NCI-H446 (cell line): ENCODE measurements at regions not wholly inside any gene's neighbourhood (a gene's known extent, or its start where the extent isn't known, plus 50 kb on each side); places are given as distances from the start of the nearest gene placed in this dataset.
A peak's percentile ranks its signal among the peaks of the same experiment; 100 is the strongest.

Experiments used
- DNase-seq, 2 experiments: peaks; one replicate each; lab custom pipeline; 2025; lab: John Stamatoyannopoulos, UW

DNA sequence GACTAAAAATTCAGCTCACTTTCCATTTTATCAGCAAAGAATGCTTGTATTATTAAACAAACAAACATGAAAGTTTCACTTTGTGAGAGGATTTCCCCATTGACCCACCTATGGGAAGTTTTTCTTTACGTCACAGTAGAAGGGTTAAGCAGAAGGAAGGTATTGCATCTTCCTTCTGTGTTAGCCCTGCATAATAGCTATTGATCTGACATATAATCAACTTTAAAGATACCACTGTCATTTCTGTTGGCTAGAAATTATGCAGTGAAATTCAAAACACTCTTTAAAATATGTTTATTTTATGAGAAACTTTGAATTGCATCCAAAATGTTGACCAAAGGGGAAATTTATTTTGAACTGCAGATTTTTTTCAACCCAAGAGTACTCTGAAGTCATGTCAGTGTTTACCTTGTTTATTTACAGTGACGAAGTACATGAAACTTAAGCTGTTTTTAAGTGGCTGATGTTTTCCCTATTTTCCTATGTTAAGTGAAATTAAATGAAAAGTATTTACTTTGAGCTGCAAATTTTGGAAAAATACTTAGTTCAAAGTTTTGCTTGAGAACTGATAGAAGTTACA lies 566.4 kb downstream of the ZEB2 start:
- DNase-seq: no peak

DNA sequence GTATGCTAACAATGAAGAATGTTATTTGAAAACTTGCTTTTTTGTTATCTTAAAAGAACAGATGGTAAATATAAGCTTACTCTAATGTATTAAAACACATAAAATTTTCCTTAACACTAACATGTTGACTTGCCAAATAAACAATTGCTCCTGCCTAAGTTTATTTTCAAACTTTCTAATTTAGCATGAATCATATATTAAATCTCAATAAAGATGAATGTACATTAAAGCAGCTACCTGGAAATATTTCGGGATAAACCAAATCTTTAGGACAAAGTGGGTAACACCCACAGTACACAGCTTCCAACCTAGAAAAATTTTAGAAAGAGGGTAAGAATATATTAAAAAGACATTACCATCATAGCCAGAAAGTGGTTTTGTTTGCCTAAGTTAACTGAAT lies 567.4 kb downstream of the ZEB2 start:
- DNase-seq: no peak

DNA sequence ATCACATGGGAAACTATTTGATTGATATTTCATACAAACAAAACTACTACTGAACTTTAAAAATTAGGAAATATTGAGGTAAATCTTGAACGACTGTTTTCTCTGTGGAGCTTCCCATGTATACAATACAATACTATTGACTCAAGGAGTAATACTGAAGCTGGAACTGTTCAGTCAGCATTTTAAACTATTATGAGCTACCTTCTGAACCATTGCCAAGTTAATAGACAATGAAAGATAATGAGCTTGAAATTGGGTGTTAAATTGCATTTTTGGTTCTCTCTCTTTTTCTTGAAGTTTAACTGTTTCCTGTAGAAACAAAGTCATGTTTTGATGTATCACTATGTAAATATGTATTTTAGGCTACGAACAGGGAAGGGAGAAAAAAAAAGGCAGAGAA lies 569.2 kb downstream of the ZEB2 start:
- peak in 1 of 2 experiments; percentile 36 for DNase-seq

DNA sequence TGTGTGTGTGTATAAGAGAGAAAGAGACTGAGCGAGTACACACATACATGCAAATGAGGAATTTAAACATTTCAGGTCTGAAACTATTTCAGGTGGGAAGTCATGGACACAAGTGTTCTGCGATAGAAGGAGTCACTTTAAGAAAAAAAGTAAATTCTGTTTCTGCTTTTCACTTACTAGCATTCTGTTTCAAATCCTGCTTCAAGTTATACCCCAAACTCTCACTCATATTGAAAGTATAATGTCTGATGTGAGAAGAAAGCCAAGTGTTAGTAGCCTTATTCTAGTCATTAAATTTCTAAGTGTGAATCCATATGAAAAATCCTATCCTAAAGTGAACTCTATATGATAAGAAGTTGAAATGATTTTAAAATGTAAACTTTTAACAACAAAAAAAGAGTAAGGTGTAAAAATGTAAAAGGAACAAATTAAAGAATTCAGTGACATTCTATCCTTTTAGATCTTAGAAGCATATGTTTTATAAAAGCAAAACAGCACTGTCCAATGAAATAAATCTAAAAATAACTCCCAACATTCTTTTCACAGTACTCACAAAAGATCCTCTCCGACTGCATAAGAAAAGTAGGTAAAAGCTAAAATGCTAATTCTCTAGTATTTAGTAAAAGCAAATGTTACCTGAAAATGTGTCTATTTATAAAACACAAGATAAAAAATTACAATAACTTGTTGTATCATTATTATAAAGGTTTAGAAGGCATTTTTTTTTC lies 570.6 kb downstream of the ZEB2 start:
- no peak for DNase-seq

DNA sequence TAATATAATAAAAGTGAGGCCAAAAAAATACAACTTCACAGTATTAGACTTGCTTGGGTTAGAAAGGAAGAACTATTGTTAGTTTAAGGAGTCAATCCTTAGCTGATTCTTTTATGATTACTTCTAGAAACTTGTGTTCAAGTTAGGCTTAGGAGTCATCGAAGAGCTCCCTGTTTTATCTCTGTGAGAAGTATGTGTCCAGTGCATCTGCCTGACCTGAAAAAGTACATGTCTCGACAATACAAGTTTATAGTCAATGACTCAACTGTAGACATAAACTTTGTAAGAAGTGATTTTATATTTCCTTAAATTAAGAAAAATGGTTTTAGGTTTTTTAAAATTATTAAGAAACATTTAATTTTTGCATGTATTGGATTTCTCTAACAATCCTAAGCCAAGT lies 571.2 kb downstream of the ZEB2 start:
- no peak for DNase-seq

DNA sequence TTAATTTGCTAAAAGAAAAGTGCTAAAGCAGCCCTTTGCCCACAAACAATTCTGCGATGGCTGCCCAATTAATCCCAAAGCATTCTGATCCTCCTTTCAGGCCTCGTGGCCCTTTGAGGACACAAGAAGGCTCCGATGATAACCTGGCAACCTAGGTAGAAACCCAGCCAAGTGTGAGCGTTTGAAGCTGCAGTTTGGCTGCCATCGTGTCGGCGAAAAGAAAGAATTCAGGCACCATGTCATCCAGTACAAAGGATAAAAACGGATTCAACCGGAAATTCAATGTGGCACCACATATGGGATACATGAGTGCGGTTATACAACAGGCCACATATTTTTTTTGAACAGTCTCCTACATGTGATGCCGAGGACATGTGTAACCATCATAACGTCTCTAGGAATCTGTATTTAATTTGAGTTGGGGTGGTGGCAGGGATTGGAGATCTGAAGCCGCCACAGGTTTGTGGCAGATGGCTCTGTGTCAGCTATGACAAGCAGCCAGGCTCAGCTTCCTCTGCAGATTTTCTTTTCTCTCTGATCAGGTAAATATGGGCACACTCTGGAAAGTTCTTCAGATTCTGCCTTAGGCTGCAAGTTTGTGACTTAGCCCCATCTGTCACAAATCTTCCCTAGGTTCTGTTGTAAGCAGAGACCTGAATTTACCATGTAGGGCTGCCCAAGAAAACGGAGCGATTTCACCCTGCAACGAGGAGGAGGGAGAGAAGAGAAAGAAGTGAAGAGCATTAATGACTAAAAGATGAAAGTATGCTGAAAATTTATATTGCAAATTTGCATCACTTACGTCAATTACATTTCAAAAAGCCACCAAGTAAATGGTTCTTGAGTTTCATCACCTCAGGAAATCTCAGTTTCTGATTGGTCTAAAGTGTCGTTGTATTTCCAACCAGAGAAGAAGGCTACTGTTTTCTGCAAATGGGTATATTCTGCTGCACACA lies 573.2 kb downstream of the ZEB2 start:
- peak in 1 of 2 experiments; percentile 53 for DNase-seq

DNA sequence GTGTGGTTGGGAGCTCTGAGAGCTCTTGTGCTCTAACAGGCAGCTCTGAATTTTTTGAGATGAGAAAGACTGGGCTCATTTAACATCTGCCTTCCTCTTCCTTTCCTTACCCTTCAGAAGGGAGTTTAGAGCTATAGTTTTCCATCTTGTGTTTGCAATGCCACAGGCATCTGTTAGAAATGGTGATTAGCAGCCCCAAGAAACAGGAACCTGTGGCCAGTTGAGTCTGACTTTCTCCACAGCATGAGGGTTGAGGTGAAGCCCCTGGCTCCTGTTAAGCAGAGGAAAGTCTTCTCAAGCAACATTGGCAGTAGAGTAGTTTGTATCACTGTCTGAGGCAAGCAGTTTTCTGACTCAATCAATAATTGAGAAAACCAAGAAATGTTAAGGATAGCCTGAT lies 577.4 kb downstream of the ZEB2 start:
- DNase-seq: no peak

DNA sequence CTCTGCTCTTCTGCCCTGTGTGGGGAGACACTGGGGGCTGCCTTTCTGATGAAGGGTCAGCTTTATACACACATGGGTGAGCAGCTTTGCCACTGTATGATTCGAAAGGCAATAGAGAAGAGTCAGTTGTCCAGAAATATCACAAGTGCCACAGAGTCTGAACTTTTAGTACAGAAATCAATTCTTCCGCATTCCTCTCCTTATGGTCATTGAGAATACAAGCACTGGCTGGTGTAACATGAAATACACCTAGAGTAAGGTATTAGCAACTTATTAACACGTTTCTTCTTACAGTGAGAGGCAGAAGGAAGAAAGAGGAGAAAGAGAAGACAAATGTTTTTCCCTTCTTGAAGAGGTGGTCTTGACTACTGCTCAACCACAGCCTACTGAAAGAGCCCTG lies 579.2 kb downstream of the ZEB2 start:
- no peak for DNase-seq

DNA sequence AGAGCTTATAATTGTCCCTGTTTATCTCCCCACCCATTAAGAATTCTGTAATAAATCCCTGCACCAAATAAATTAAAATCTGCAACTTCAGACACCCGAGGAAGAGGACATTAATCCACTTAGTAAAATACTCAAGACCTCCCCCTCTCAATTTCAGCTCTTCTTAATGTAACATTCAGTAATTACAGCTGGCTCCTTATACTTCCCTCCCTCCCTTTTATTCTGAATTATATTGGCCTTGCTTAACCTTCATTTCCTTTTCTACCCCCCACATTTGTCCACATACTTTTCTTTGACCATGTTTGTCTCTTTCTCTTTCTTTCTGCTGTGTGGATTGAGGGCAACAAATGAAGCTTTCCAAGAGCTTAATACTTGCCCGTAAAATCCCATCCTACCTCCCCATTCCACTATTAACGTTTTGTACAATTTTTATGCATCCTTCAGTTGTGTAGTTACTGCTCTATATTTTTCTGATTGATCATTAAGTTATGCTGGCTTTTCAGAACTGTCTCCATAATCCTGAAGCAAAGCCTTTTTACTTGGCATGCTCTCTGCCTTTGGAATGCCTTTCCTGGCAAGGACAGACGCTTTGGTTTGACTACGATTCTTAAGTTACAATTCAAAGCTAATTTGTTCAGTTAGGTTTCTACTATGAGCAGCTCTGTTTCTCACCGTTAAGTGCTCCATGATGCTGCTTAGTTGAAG lies 580.1 kb downstream of the ZEB2 start:
- peak; percentile 55 to 80 for DNase-seq

DNA sequence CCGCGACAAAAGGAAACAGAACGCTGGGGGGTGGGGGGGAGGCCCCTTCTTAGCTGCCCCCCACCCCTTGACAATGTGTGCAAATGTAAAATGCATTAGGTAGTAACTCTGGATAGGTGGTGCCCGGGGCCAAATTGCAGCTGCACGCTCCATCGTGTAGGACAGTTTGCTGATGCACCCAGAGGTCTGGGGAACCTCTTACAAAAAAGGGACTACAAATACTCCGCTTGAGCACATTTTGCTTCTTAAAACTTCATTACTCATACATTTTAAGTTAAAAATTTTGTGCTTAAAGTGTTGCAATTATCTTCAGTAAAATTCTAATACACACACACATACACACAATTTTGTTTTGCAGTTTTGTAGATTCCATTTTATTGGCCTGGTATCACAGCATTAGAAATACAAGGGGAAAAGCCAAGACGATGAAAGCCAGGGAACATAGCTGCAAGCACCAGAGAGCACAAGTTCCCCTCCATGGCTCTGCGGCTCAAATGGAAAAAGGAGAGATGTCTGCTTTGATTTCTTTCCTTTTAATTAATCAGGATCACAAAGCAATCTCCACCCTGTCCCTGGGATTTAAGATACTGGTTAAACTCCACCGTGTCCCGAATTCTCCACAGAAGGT lies 582.1 kb downstream of the ZEB2 start:
- DNase-seq: peak in 1 of 2 experiments; percentile 62

DNA sequence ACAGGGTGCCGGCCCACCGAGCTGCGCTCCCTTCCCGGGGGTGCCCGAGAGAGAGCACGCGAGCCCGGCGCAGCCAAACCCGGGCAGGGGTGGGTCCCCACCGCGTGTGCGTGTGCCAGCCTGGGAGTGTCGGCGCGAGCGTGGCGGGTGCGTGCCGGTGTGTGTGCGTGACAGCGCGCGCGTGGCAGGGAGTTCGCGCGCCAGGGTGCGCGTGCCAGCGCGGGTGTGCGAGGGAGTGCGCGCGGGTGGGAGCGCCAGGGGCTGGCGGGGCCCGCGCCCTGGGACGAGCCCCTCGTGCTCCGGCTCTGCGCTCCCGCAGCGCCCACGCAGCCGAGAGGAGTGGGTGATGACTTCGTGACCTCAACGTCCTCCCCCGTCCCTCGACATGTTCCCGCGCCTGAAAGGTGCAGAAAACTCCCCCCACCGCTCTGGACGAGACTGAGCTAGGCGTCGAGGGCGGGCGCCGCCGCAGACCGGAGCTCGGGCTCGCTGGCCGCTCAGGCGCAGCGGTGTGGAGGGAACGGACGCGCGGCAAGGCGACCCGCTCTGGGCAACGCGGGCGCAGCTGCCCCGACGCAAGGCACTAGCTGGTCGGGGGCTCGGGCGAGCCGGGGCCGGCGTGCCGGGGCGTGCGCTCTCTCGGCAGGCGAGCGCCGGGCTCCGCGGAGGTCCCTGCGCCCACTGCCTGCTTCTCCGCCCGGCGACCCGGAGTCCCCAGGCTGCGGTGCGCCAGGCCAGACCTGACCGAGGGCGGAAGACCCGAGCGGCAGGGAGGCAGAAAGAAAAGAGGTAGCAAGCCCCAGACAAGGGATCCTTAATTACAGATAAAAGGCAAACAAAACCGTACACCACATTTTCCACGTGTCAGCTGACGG lies 582.8 kb downstream of the ZEB2 start:
- peak in 1 of 2 experiments; percentile 43 for DNase-seq

DNA sequence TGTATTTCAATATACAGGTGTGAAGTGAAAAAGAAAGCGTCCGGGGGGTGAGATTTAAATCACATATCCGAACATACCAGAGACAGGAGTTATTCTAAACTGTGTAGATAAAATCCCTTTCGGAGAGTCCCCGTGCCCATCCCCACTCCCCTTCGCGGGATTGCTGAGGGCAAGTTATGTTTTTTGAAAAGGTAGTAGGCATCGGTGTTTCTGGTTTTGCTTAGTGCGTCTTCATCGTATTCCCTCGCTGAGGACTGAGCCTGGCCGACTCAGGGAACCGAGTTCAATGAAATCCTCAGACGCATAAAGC lies 583.4 kb downstream of the ZEB2 start:
- DNase-seq: no peak

DNA sequence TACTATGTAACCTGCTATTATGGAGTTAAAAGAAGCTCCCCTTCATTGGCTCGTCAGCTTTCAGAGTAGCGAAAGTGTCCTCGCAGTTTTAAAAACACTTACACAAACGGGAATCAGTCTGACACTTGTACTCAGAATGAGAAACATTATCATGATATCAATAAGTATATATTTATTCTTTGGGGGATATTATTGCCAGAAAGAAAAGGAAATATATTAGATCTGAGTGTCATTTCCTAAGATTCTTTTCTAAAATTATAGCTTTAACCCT lies 584.5 kb downstream of the ZEB2 start:
- DNase-seq: no peak

DNA sequence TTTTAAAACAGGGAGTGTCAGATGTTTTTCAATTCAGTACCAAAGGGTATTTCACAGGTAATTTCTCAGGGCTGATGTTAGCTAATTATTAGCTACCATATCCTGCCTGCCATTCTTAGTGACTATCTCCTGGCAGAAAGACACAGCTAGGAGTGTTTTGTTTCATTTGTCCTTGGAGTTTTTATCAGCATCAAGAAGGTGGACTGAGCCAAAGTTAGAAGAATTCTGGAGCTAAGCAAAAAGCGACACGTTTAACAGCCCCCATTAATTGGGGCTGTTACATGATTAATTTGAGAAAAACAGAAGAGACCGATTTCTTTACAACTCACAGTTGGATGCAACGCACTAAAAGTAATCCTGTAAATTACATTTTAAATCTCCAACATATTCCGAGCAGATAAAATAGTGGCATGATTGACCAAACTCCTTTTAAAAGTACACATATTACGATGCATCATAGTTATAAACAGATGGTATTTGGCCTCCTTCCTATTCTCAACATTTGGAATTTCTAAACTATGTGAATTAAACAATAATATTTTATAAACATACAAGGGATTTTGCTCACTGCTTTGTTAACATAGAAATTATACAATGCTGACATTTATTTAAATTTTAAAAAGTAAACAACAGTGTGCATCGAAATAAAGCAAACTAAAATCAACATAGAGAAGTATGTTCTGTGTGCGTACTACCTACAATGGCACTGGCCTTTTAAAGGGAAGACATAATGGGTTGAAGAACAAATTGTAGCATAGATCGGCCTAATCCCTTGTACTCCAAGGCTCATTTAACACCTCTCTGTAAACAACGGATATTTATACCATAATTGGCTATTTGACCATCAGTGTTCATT lies 585.1 kb downstream of the ZEB2 start:
- no peak for DNase-seq

DNA sequence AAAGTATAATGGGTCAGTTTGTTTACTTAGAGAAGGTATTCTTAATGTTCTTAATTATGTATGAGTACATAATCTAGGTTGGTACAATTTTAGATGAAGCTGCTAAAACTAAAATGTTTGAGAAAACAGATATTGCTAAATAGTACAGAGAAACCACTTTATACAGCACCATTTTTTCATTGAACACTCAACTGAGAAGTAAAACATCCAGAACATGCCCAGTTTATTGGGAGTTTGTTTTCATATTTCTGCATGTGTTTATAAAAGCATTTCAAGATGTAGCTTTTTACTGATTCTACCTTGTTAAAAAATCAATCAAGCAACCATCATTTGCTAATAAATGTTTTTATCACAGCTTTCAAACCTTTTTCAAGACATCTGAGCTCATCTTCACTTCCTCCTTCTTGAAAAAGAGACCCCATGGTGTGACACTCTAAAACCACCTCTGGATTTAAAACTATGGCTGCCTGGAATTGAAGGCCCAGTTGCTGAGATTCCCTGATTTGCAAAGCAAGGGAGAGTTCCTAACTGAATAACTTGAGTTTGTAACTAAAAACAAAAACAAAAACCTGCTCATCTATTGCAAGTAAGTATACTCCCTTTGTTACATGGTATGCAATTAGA lies 585.9 kb downstream of the ZEB2 start:
- no peak for DNase-seq

DNA sequence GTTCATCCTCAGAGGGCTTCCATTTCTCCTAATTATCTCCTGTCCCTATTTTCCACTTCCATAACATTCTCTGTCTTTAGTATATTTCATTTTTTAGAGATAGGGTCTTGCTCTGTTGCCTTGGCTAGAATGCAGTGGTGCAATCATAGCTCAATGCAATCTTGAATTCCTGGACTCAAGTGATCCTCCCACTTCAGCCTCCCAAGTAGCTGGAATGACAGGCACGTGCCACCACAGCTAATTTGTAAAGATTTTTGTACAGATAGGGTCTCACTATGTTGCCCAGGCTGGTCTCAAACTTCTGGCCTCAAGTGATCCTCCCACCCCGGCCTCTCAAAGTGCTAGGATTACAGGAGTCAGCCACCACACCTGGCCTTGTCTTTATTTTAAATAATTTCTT lies 589.0 kb downstream of the ZEB2 start:
- DNase-seq: no peak

DNA sequence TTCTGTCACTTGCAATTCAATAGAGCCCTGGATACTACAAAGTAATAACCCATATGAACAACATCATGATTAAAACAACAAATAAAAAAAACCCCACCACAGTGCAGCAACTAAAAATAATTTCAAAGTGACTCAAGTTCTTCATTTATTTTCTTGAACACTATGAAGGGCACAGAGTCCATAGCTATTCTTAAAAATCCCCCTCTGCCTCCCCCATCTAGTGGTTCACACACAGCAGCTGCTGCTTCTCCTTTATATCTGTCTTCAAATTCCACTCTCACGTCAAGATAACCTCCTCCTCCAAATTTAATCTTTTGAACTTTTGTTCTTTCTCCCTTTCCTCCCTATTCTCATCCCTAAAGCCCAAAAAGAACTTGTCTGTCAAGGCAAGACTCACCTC lies 591.3 kb downstream of the ZEB2 start:
- DNase-seq: no peak

DNA sequence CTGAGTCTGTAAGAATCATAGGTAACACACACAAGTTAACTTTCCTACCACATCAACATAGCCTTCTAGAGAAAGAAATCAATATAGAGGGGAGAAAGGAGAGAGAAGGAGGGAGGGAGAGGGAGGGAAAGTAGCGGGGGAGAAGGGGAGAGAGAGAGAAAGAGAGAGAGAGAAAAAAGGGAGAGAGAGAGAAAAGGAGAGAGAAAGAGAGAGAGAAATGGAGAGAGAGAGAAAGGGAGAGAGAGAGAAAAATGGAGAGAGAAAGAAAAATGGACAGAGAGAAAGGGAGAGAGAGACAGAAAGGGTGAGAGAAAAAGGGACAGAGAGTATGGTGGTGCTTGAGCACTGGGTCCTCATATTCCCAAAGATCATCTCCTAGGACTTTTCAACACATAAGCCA lies 591.7 kb downstream of the ZEB2 start:
- no peak for DNase-seq

DNA sequence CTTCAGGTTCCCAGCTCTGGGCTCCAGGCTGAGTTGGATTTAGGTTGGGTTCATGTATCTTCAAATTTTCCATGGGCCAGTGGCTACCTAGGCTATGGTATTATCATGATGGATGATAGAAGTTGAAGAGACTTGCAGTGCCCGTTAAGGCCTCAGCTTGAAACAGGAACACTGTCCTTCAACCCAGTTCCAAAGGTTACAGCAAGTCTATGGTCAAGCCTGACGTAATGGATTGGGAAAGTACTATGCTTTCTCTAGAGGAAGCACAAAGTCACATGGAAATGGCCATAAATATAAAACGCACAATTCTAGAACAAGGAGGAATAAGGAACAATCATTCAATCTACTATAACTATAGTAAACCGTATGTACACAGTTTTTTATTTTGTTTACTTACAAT lies 593.2 kb downstream of the ZEB2 start:
- DNase-seq: no peak
